ENCODE measurements at regions not wholly inside any gene's neighbourhood (a gene's known extent, or its start where the extent isn't known, plus 50 kb on each side); places are given as distances from the start of the nearest gene placed in this dataset.

GRCh38 chr2:207265869-207266268 lies 100.1 kb upstream of the KLF7 start:
- H3K9me3 ChIP-seq: no peaks in the 10 kb centered on the region
- no peak overlapping the region for H3K4me3 ChIP-seq
- no peaks in the 10 kb centered on the region for H3K4me1 ChIP-seq
- H3K27ac ChIP-seq: no peak overlapping the region
- WGBS, 2 donors: 81 to 96% methylated on average over 6 of the region's 6 CpGs
- TF ChIP-seq, protein P1, sequence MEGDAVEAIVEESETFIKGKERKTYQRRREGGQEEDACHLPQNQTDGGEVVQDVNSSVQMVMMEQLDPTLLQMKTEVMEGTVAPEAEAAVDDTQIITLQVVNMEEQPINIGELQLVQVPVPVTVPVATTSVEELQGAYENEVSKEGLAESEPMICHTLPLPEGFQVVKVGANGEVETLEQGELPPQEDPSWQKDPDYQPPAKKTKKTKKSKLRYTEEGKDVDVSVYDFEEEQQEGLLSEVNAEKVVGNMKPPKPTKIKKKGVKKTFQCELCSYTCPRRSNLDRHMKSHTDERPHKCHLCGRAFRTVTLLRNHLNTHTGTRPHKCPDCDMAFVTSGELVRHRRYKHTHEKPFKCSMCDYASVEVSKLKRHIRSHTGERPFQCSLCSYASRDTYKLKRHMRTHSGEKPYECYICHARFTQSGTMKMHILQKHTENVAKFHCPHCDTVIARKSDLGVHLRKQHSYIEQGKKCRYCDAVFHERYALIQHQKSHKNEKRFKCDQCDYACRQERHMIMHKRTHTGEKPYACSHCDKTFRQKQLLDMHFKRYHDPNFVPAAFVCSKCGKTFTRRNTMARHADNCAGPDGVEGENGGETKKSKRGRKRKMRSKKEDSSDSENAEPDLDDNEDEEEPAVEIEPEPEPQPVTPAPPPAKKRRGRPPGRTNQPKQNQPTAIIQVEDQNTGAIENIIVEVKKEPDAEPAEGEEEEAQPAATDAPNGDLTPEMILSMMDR (IDR thresholded peaks at IDR 0.05): no peak
- no peak for DNase-seq
- no peaks in the 10 kb centered on the region for H3K27me3 ChIP-seq
- H3K36me3 ChIP-seq (ENCODE audit: low read depth, missing control alignments): no peaks in the 10 kb centered on the region
- intact Hi-C loops (cut with DNase I; ENCODE audit: low total_unique reads): no loop called here

GRCh38 chr2:207266648-207267047 lies 100.9 kb upstream of the KLF7 start:
- TF ChIP-seq, protein P1 (IDR thresholded peaks at IDR 0.05): no peak
- TF ChIP-seq POLR2A (IDR thresholded peaks at IDR 0.05): no peak
- H3K9me3 ChIP-seq: no peaks in the 10 kb centered on the region
- DNase-seq: no peak
- H3K4me3 ChIP-seq: no peak overlapping the region
- intact Hi-C loops (cut with DNase I; ENCODE audit: low total_unique reads): no loop called here
- no peaks in the 10 kb centered on the region for H3K4me1 ChIP-seq
- no peaks in the 10 kb centered on the region for H3K36me3 ChIP-seq (ENCODE audit: low read depth, missing control alignments)
- 91% methylated on average over 7 of the region's 7 CpGs for WGBS, 2 donors
- H3K27ac ChIP-seq: no peak overlapping the region
- no peaks in the 10 kb centered on the region for H3K27me3 ChIP-seq

GRCh38 chr2:207269038-207269437 lies 103.3 kb upstream of the KLF7 start:
- WGBS, 2 donors: 89 to 91% methylated on average over 2 of the region's 2 CpGs
- Histone ChIP-seq H3K4me1 (no peaks in the 10 kb centered on the region), H3K27me3 (no peaks in the 10 kb centered on the region), H3K27ac (no peak overlapping the region), H3K36me3 (ENCODE audit: low read depth, missing control alignments) (no peaks in the 10 kb centered on the region), H3K9me3 (no peaks in the 10 kb centered on the region), H3K4me3 (no peak overlapping the region)
- no peak for DNase-seq
- TF ChIP-seq POLR2A (IDR thresholded peaks at IDR 0.05): no peak
- TF ChIP-seq, protein P1 (IDR thresholded peaks at IDR 0.05): no peak
- intact Hi-C loops (cut with DNase I; ENCODE audit: low total_unique reads): no loop called here

DNA sequence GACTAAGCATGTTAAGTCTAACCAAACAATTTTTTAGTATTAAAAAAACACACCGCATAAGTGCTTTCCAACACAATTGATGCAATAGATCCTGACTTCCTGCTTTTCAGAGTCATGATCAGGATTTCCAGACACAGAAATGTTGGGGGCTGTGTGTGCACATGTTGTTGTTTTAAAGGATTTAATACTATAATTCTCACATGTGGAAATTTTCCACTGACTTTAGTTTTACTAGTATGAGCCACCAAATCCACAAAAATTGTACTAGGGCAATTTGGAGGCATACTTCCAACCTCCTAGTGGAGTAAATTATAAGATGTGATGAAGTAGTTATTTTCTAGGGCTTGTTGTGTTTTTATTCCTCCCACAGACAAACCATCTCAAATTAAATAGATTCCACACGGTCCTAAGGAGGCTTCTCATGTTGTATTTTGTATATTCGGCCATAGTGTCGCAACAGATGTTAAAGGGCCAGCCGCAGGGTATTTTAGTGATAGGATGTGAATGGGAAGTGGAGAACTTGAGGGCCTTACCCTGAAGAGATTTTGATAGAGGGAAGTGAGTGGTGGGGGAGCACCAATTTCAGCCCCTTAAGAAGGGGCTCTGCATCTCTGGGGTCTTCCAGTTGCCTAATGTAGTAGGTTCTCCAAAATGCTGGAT lies 108.9 kb upstream of the KLF7 start:
- TF ChIP-seq, protein P1 (IDR thresholded peaks at IDR 0.05): no peak
- TF ChIP-seq POLR2A (IDR thresholded peaks at IDR 0.05): no peak
- no peak for DNase-seq
- Histone ChIP-seq H3K9me3 (no peaks in the 10 kb centered on the region), H3K27ac (no peak overlapping the region), H3K36me3 (ENCODE audit: low read depth, missing control alignments) (no peaks in the 10 kb centered on the region), H3K27me3 (no peaks in the 10 kb centered on the region), H3K4me3 (no peak overlapping the region), H3K4me1 (no peaks in the 10 kb centered on the region)
- WGBS, 2 donors: 77 to 91% methylated on average over 5 of the region's 5 CpGs
- intact Hi-C loops (cut with DNase I; ENCODE audit: low total_unique reads): no loop called here

DNA sequence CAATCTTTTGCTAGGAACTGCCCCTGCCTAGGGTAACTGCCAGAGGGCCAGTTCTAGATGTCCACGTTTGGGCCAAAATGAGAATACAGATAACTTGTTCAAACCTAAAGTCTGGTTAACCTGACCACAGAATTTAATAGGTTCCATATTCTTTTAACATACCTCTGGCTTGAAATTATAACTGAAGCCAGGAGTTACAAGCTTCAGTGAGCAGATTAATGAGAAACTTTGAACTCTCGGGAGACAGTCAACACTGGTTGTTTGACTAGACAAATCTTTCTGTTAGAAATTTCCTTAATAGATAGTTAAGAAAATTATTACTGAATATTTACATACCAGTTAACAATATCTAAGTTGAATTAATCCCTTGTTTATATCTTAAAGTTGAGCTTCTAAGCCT lies 110.0 kb upstream of the KLF7 start:
- 81 to 93% methylated on average over 2 of the region's 2 CpGs for WGBS, 2 donors
- intact Hi-C loops (cut with DNase I; ENCODE audit: low total_unique reads): no loop called here
- no peak for TF ChIP-seq POLR2A (IDR thresholded peaks at IDR 0.05)
- TF ChIP-seq, protein P1 (IDR thresholded peaks at IDR 0.05): no peak
- Histone ChIP-seq H3K4me3 (no peak overlapping the region), H3K9me3 (no peaks in the 10 kb centered on the region), H3K27me3 (no peaks in the 10 kb centered on the region), H3K36me3 (ENCODE audit: low read depth, missing control alignments) (no peaks in the 10 kb centered on the region), H3K4me1 (no peaks in the 10 kb centered on the region), H3K27ac (no peak overlapping the region)
- no peak for DNase-seq
